Neural progenitor cell (in vitro differentiated cells): ENCODE measurements at regions not wholly inside any gene's neighbourhood (a gene's known extent, or its start where the extent isn't known, plus 50 kb on each side); places are given as distances from the start of the nearest gene placed in this dataset.

Experiments
- EZH2 ChIP-seq: fragments of 200-600 bp; sonication (generic); IDR thresholded peaks from 2 replicates; pipeline ENCODE4 v1.6.1; 2017; ENCODE audit warnings: antibody characterized with exemption, mild to moderate bottlenecking, moderate library complexity
- EZH2phosphoT487 ChIP-seq: fragments of 200-600 bp; sonication (generic); IDR thresholded peaks from 2 replicates; pipeline ENCODE4 v1.6.1; 2017; ENCODE audit warnings: antibody characterized with exemption
- TF ChIP-seq, protein P1 (sequence below): fragments of 200-600 bp; sonication (generic); IDR thresholded peaks from 2 replicates; pipeline ENCODE4 v1.5.1; 2017; ENCODE audit warnings: antibody characterized with exemption, mild to moderate bottlenecking

DNA sequence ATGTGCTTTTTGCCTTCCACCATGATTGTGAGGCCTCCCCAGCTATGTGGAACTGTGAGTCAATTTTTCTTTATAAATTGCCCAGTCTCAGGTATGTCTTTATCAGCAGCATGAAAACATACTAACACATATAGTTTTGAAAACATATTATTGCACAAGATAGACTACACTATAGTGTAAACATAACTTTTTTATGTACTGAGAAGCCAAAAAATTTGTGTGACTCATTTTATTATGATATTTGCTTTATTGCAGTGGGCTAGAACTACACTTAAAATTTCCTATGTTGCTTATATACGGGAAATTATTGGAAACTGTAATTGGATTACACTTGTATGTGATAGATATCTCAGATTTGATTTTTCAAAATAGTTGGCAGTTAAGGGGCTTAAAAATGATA lies 885.5 kb upstream of the FBXO33 start:
- TF ChIP-seq, protein P1, sequence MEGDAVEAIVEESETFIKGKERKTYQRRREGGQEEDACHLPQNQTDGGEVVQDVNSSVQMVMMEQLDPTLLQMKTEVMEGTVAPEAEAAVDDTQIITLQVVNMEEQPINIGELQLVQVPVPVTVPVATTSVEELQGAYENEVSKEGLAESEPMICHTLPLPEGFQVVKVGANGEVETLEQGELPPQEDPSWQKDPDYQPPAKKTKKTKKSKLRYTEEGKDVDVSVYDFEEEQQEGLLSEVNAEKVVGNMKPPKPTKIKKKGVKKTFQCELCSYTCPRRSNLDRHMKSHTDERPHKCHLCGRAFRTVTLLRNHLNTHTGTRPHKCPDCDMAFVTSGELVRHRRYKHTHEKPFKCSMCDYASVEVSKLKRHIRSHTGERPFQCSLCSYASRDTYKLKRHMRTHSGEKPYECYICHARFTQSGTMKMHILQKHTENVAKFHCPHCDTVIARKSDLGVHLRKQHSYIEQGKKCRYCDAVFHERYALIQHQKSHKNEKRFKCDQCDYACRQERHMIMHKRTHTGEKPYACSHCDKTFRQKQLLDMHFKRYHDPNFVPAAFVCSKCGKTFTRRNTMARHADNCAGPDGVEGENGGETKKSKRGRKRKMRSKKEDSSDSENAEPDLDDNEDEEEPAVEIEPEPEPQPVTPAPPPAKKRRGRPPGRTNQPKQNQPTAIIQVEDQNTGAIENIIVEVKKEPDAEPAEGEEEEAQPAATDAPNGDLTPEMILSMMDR: no peak
- TF ChIP-seq EZH2: no peak
- TF ChIP-seq EZH2phosphoT487: no peak
